OCI-LY7 (cell line): ENCODE measurements at regions not wholly inside any gene's neighbourhood (a gene's known extent, or its start where the extent isn't known, plus 50 kb on each side); places are given as distances from the start of the nearest gene placed in this dataset.

Experiments used
- EZH2phosphoT487 ChIP-seq: fragments of 200-600 bp; sonication (generic); IDR thresholded peaks from 2 replicates; pipeline ENCODE4 v1.6.1; 2018; ENCODE audit warnings: low read depth, borderline replicate concordance, mild to moderate bottlenecking, mixed run types, antibody characterized with exemption, low read length, moderate library complexity, mixed read lengths
- TF ChIP-seq, protein P1 (sequence below): fragments of 200-600 bp; sonication (generic); conservative IDR thresholded peaks from 2 replicates; pipeline ENCODE4 v1.5.1; 2014; ENCODE audit warnings: mild to moderate bottlenecking, antibody characterized with exemption, low read length, moderate library complexity, mixed read lengths

DNA sequence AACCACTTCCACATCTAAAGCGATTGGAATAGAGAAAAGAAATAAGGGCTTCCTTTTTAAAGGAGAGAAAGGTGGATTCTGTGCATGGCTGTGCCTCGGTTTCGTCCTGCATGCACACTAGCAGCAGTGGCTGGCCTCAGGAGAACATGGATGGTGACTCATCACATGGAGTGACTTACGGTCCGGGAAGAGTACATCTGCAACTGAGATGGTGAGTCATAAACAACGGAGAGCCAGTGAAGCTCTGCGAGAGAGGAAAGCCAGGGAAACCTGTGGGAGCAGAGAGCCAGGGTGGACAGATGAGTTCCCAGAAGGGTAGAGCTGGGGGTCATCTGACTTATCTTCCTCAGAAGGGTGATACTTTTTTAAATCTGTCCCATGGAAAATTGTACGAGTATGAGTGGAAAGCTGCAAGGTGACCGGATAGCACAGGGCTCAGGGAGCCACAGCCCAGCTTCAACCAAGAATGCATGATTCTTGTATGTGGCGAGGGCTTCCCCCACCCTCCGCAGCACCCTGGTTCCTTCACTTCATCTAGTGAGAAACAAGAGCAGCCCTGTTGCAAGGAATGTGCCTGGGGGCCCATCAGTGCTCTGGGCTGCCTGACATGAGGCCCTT, 259.1 kb downstream of the KLF6 start:
- TF ChIP-seq, protein P1, sequence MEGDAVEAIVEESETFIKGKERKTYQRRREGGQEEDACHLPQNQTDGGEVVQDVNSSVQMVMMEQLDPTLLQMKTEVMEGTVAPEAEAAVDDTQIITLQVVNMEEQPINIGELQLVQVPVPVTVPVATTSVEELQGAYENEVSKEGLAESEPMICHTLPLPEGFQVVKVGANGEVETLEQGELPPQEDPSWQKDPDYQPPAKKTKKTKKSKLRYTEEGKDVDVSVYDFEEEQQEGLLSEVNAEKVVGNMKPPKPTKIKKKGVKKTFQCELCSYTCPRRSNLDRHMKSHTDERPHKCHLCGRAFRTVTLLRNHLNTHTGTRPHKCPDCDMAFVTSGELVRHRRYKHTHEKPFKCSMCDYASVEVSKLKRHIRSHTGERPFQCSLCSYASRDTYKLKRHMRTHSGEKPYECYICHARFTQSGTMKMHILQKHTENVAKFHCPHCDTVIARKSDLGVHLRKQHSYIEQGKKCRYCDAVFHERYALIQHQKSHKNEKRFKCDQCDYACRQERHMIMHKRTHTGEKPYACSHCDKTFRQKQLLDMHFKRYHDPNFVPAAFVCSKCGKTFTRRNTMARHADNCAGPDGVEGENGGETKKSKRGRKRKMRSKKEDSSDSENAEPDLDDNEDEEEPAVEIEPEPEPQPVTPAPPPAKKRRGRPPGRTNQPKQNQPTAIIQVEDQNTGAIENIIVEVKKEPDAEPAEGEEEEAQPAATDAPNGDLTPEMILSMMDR, result no peak
- TF ChIP-seq EZH2phosphoT487, result no peak
